ENCODE measurements at regions not wholly inside any gene's neighbourhood (a gene's known extent, or its start where the extent isn't known, plus 50 kb on each side); places are given as distances from the start of the nearest gene placed in this dataset.

- H3K36me3 ChIP-seq (ENCODE audit: control insufficient read depth, insufficient read depth, low read length) = no peaks in the 10 kb centered on the region
- no peak overlapping the region for H3K27ac ChIP-seq (ENCODE audit: low read depth, low read length)
- 0 out of 2 replicates have a peak, but pooled peaks cover 2% of the 10 kb centered on the region for H3K4me1 ChIP-seq (ENCODE audit: control insufficient read depth, insufficient read depth, low read length)
- no peaks in the 10 kb centered on the region for H3K27me3 ChIP-seq (ENCODE audit: control insufficient read depth, insufficient read depth, low read length)
- peaks cover 28% of the 10 kb centered on the region for H3K9me3 ChIP-seq (ENCODE audit: control insufficient read depth, insufficient read depth, low read depth, low read length)
- H3K9ac ChIP-seq (ENCODE audit: low read length) = no peak overlapping the region
- H3K4me3 ChIP-seq (ENCODE audit: low read depth, low read length) = no peak overlapping the region
Measured at GRCh38 chr15:69686626-69687025, 234.0 kb downstream of the RPLP1 start.

GRCh38 chr15:69689133-69689532 is 236.5 kb downstream of the RPLP1 start:
- peaks cover 20% of the 10 kb centered on the region for H3K9me3 ChIP-seq (ENCODE audit: control insufficient read depth, insufficient read depth, low read depth, low read length)

GRCh38 chr15:69691307-69692015 is 238.8 kb downstream of the RPLP1 start:
- H3K27me3 ChIP-seq (ENCODE audit: control insufficient read depth, insufficient read depth, low read length) = no peaks in the 10 kb centered on the region
- H3K9ac ChIP-seq (ENCODE audit: low read length) = no peak overlapping the region
- peaks cover 20% of the 10 kb centered on the region for H3K9me3 ChIP-seq (ENCODE audit: control insufficient read depth, insufficient read depth, low read depth, low read length)
- H3K4me3 ChIP-seq (ENCODE audit: low read depth, low read length) = no peak overlapping the region
- no peaks in the 10 kb centered on the region for H3K4me1 ChIP-seq (ENCODE audit: control insufficient read depth, insufficient read depth, low read length)
- no peak overlapping the region for H3K27ac ChIP-seq (ENCODE audit: low read depth, low read length)
- no peaks in the 10 kb centered on the region for H3K36me3 ChIP-seq (ENCODE audit: control insufficient read depth, insufficient read depth, low read length)

More at GRCh38 chr15:69689133-69689532, 236.5 kb downstream of the RPLP1 start:
- H3K4me3 ChIP-seq (ENCODE audit: low read depth, low read length) = no peak overlapping the region
- H3K27me3 ChIP-seq (ENCODE audit: control insufficient read depth, insufficient read depth, low read length) = no peaks in the 10 kb centered on the region
- H3K4me1 ChIP-seq (ENCODE audit: control insufficient read depth, insufficient read depth, low read length) = 0 out of 2 replicates have a peak, but pooled peaks cover 2% of the 10 kb centered on the region
- H3K27ac ChIP-seq (ENCODE audit: low read depth, low read length) = no peak overlapping the region
- no peaks in the 10 kb centered on the region for H3K36me3 ChIP-seq (ENCODE audit: control insufficient read depth, insufficient read depth, low read length)
- no peak overlapping the region for H3K9ac ChIP-seq (ENCODE audit: low read length)

GRCh38 chr15:69692342-69692741 is 239.7 kb downstream of the RPLP1 start:
- Histone ChIP-seq H3K9ac (ENCODE audit: low read length) (no peak overlapping the region), H3K9me3 (ENCODE audit: control insufficient read depth, insufficient read depth, low read depth, low read length) (peaks cover 20% of the 10 kb centered on the region), H3K36me3 (ENCODE audit: control insufficient read depth, insufficient read depth, low read length) (no peaks in the 10 kb centered on the region), H3K4me1 (ENCODE audit: control insufficient read depth, insufficient read depth, low read length) (no peaks in the 10 kb centered on the region), H3K27me3 (ENCODE audit: control insufficient read depth, insufficient read depth, low read length) (no peaks in the 10 kb centered on the region), H3K4me3 (ENCODE audit: low read depth, low read length) (no peak overlapping the region), H3K27ac (ENCODE audit: low read depth, low read length) (no peak overlapping the region)

GRCh38 chr15:69693059-69693458 is 240.4 kb downstream of the RPLP1 start:
- Histone ChIP-seq H3K27me3 (ENCODE audit: control insufficient read depth, insufficient read depth, low read length) (no peaks in the 10 kb centered on the region), H3K9ac (ENCODE audit: low read length) (no peak overlapping the region), H3K4me3 (ENCODE audit: low read depth, low read length) (no peak overlapping the region), H3K9me3 (ENCODE audit: control insufficient read depth, insufficient read depth, low read depth, low read length) (peaks cover 20% of the 10 kb centered on the region), H3K27ac (ENCODE audit: low read depth, low read length) (no peak overlapping the region), H3K4me1 (ENCODE audit: control insufficient read depth, insufficient read depth, low read length) (no peaks in the 10 kb centered on the region), H3K36me3 (ENCODE audit: control insufficient read depth, insufficient read depth, low read length) (no peaks in the 10 kb centered on the region)

GRCh38 chr15:69696946-69697345 is 244.3 kb downstream of the RPLP1 start:
- Histone ChIP-seq H3K27me3 (ENCODE audit: control insufficient read depth, insufficient read depth, low read length) (no peaks in the 10 kb centered on the region), H3K36me3 (ENCODE audit: control insufficient read depth, insufficient read depth, low read length) (no peaks in the 10 kb centered on the region), H3K4me3 (ENCODE audit: low read depth, low read length) (no peak overlapping the region), H3K27ac (ENCODE audit: low read depth, low read length) (no peak overlapping the region), H3K9ac (ENCODE audit: low read length) (no peak overlapping the region), H3K9me3 (ENCODE audit: control insufficient read depth, insufficient read depth, low read depth, low read length) (no peaks in the 10 kb centered on the region), H3K4me1 (ENCODE audit: control insufficient read depth, insufficient read depth, low read length) (no peaks in the 10 kb centered on the region)

- Histone ChIP-seq H3K9ac (ENCODE audit: low read length) (no peak overlapping the region), H3K36me3 (ENCODE audit: control insufficient read depth, insufficient read depth, low read length) (no peaks in the 10 kb centered on the region), H3K27me3 (ENCODE audit: control insufficient read depth, insufficient read depth, low read length) (no peaks in the 10 kb centered on the region), H3K4me3 (ENCODE audit: low read depth, low read length) (no peak overlapping the region), H3K27ac (ENCODE audit: low read depth, low read length) (no peak overlapping the region), H3K4me1 (ENCODE audit: control insufficient read depth, insufficient read depth, low read length) (no peaks in the 10 kb centered on the region), H3K9me3 (ENCODE audit: control insufficient read depth, insufficient read depth, low read depth, low read length) (no peaks in the 10 kb centered on the region)
Measured at GRCh38 chr15:69697916-69698315, 245.3 kb downstream of the RPLP1 start.

- H3K9me3 ChIP-seq (ENCODE audit: control insufficient read depth, insufficient read depth, low read depth, low read length) = peaks cover 4% of the 10 kb centered on the region; the same call in 1 of the 2 replicates
Measured at GRCh38 chr15:69699096-69699495, 246.5 kb downstream of the RPLP1 start.

GRCh38 chr15:69700380-69700779 is 247.8 kb downstream of the RPLP1 start:
- Histone ChIP-seq H3K36me3 (ENCODE audit: control insufficient read depth, insufficient read depth, low read length) (no peaks in the 10 kb centered on the region), H3K27me3 (ENCODE audit: control insufficient read depth, insufficient read depth, low read length) (no peaks in the 10 kb centered on the region), H3K4me3 (ENCODE audit: low read depth, low read length) (no peak overlapping the region), H3K9me3 (ENCODE audit: control insufficient read depth, insufficient read depth, low read depth, low read length) (peaks cover 4% of the 10 kb centered on the region; the same call in 1 of the 2 replicates), H3K4me1 (ENCODE audit: control insufficient read depth, insufficient read depth, low read length) (no peaks in the 10 kb centered on the region), H3K27ac (ENCODE audit: low read depth, low read length) (no peak overlapping the region), H3K9ac (ENCODE audit: low read length) (no peak overlapping the region)

More at GRCh38 chr15:69699096-69699495, 246.5 kb downstream of the RPLP1 start:
- Histone ChIP-seq H3K27ac (ENCODE audit: low read depth, low read length) (no peak overlapping the region), H3K36me3 (ENCODE audit: control insufficient read depth, insufficient read depth, low read length) (no peaks in the 10 kb centered on the region), H3K4me3 (ENCODE audit: low read depth, low read length) (no peak overlapping the region), H3K27me3 (ENCODE audit: control insufficient read depth, insufficient read depth, low read length) (no peaks in the 10 kb centered on the region), H3K4me1 (ENCODE audit: control insufficient read depth, insufficient read depth, low read length) (no peaks in the 10 kb centered on the region), H3K9ac (ENCODE audit: low read length) (no peak overlapping the region)

- Histone ChIP-seq H3K27ac (ENCODE audit: low read depth, low read length) (no peak overlapping the region), H3K36me3 (ENCODE audit: control insufficient read depth, insufficient read depth, low read length) (no peaks in the 10 kb centered on the region), H3K4me1 (ENCODE audit: control insufficient read depth, insufficient read depth, low read length) (no peaks in the 10 kb centered on the region), H3K4me3 (ENCODE audit: low read depth, low read length) (no peak overlapping the region), H3K27me3 (ENCODE audit: control insufficient read depth, insufficient read depth, low read length) (no peaks in the 10 kb centered on the region), H3K9ac (ENCODE audit: low read length) (no peak overlapping the region), H3K9me3 (ENCODE audit: control insufficient read depth, insufficient read depth, low read depth, low read length) (peaks cover 4% of the 10 kb centered on the region; the same call in 1 of the 2 replicates)
Measured at GRCh38 chr15:69701198-69701597, 248.6 kb downstream of the RPLP1 start.

GRCh38 chr15:69703532-69704187 is 251.0 kb downstream of the RPLP1 start:
- Histone ChIP-seq H3K4me1 (ENCODE audit: control insufficient read depth, insufficient read depth, low read length) (no peaks in the 10 kb centered on the region), H3K9ac (ENCODE audit: low read length) (no peak overlapping the region), H3K27me3 (ENCODE audit: control insufficient read depth, insufficient read depth, low read length) (no peaks in the 10 kb centered on the region), H3K4me3 (ENCODE audit: low read depth, low read length) (no peak overlapping the region), H3K9me3 (ENCODE audit: control insufficient read depth, insufficient read depth, low read depth, low read length) (peaks cover 16% of the 10 kb centered on the region), H3K27ac (ENCODE audit: low read depth, low read length) (no peak overlapping the region), H3K36me3 (ENCODE audit: control insufficient read depth, insufficient read depth, low read length) (no peaks in the 10 kb centered on the region)

Data from HUES6 (cell line).